ENCODE measurements at regions not wholly inside any gene's neighbourhood (a gene's known extent, or its start where the extent isn't known, plus 50 kb on each side); places are given as distances from the start of the nearest gene placed in this dataset.

DNA sequence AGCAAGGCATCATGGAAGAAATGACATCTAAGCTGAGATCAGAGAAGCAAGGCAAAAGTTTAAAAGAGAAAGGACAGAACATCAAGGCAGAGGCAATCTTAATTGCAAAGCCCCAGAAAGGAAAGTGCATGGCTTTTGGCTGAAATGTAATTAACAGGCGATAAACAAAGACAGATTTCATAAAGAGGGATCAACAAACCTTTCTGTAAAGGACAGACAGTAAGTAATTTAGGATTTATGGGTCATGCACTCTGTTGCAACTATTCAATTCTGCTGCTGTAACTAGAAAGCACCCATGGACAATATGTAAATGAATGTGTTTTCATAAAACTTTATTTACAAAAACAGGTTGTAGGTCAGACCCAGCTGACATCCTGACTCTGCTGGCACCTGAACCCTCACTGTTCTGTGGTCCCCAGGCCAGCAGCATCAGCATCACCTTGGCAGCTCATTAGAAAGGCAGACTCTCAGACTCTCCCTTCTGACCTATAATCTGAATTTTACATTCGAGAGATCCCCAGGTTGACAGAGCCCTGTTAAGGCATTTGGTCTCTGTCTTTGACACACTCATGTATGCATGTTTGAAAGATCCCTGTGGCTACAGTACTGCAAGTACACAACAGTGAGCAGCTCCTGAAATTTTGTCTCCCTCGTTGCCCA lies 362.9 kb upstream of the NFE2L3 start:
- no peak overlapping the region for H3K4me3 ChIP-seq (ENCODE audit: control insufficient read depth, low read depth, low read length)
- TF ChIP-seq, protein P1, sequence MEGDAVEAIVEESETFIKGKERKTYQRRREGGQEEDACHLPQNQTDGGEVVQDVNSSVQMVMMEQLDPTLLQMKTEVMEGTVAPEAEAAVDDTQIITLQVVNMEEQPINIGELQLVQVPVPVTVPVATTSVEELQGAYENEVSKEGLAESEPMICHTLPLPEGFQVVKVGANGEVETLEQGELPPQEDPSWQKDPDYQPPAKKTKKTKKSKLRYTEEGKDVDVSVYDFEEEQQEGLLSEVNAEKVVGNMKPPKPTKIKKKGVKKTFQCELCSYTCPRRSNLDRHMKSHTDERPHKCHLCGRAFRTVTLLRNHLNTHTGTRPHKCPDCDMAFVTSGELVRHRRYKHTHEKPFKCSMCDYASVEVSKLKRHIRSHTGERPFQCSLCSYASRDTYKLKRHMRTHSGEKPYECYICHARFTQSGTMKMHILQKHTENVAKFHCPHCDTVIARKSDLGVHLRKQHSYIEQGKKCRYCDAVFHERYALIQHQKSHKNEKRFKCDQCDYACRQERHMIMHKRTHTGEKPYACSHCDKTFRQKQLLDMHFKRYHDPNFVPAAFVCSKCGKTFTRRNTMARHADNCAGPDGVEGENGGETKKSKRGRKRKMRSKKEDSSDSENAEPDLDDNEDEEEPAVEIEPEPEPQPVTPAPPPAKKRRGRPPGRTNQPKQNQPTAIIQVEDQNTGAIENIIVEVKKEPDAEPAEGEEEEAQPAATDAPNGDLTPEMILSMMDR (IDR thresholded peaks at IDR 0.05; ENCODE audit: control insufficient read depth, insufficient read depth, low read depth, low read length, missing control alignments), result no peak
- no peak for DNase-seq (ENCODE audit: low read depth)

DNA sequence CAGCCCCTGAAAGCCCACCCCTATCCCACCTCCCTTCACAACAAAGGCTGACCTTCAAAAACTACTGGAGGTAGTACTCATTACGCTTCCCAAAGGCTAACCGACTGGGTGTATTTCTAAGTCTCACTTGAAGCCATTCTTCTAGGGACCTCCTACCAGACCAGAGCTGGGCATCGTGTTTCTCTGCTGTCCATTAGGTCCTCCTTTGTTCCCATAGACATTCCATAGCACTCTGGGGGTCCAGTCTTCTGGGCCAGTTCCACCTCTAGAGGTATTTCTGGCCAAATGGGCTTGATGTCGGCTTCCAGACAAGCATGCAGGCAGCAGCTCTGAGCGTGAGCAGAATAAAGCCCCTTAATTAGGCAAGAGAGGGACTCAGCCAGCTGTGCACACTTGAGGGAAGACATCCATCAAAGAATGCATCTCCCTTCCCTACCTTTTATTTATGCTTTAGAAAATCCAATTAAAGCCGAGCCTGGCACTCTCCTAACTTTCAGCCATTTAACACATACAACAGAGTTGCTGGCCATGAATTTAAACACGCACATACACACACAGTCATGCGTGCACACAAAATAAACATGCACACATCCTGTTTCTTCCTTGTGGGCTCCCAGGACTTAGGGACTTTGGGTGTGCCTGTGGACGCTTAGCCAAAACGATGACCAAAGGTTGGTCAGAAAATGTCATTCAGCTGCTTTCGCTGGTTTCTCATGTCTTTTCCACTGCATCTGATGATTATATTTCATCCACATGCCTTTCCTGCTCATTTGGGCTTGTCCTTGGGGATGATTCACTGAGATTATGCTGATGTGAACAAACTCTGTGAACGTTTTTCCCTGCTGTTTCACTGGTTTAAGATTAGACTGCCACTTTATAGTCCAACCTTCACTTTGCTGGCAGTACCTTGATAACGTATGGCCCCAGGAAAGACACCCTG lies 362.0 kb upstream of the NFE2L3 start:
- no peak overlapping the region for H3K4me3 ChIP-seq (ENCODE audit: control insufficient read depth, low read depth, low read length)
- no peak for DNase-seq (ENCODE audit: low read depth)
- TF ChIP-seq, protein P1 (IDR thresholded peaks at IDR 0.05; ENCODE audit: control insufficient read depth, insufficient read depth, low read depth, low read length, missing control alignments), result no peak

DNA sequence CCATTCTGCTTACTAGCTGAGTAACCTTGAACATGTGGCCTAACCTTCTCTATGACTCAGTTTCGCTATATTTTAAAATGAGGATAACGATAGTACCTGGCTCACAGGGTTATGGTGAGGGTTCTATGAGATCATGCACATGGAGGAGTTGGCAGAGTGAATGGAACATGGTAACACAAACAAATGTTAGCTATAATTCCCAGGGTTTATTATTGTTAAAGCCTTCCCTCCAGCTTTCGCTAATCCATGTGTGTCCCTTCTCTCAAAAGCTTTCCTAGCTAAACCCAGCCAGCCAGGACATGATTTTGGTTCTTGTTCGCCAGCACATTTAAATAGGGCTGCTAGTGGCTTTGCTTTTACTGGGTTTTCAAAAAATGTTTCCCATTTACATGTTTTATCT lies 361.0 kb upstream of the NFE2L3 start:
- TF ChIP-seq, protein P1 (IDR thresholded peaks at IDR 0.05; ENCODE audit: control insufficient read depth, insufficient read depth, low read depth, low read length, missing control alignments), result no peak
- no peak for DNase-seq (ENCODE audit: low read depth)
- H3K4me3 ChIP-seq (ENCODE audit: control insufficient read depth, low read depth, low read length), result no peak overlapping the region

DNA sequence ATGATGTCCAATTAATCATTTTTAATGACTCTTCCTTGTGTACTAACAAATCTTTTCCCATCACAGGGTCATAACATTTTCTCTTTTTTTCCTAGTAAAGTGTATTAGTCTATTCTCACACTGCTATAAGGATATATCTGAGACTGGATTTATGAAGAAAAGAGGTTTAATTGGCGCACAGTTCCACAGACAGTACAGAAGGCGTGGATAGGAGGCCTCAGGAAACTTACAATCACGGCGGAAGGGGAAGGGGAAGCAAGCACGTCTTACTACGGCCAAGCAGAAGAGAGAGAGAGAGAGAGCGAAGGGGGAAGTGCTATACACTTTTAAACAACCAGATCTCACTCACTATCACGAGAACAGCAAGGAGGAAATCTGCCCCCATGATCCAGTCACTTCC lies 359.4 kb upstream of the NFE2L3 start:
- no peak for DNase-seq (ENCODE audit: low read depth)
- no peak overlapping the region for H3K4me3 ChIP-seq (ENCODE audit: control insufficient read depth, low read depth, low read length)
- TF ChIP-seq, protein P1 (IDR thresholded peaks at IDR 0.05; ENCODE audit: control insufficient read depth, insufficient read depth, low read depth, low read length, missing control alignments), result no peak

DNA sequence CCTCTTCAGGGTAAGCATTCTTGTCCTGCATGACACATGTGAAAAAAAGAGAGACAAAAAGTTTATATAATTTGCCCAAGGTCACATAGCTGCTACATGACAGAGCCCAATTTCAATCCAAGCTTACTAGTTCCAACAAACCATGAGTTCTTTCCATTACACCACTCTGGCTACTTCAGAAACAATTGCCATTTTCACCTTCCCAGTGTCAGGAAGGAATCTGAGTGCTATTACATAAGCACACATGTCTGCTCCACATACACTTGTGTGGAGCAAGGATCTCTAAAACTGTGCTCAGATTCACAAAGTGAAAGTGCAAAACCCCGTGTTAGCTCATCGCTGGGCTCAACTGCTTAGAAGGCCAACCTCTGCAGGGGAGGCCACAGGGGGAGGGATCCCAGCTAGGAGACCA lies 356.2 kb upstream of the NFE2L3 start:
- DNase-seq (ENCODE audit: low read depth), result no peak
- no peak overlapping the region for H3K4me3 ChIP-seq (ENCODE audit: control insufficient read depth, low read depth, low read length)
- TF ChIP-seq, protein P1 (IDR thresholded peaks at IDR 0.05; ENCODE audit: control insufficient read depth, insufficient read depth, low read depth, low read length, missing control alignments), result no peak

DNA sequence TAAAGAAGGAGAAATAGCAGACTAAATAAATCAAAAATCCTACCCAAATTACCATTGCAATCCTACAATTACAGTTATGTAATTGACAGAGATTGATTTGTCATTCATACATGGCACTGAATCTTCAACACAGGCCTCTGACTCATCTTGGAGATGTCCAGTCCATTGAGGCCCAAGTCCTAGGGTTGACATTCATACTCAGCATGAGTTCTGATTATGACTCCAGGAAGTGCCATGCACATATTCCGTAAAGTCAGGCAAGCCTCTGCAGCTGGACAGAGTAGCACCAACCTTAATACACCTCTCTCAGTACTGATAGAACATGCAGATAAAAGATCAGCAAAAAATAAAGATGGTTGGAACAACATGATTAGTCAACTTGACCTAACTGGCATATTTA lies 353.7 kb upstream of the NFE2L3 start:
- DNase-seq (ENCODE audit: low read depth), result no peak
- TF ChIP-seq, protein P1 (IDR thresholded peaks at IDR 0.05; ENCODE audit: control insufficient read depth, insufficient read depth, low read depth, low read length, missing control alignments), result no peak

More for the DNA sequence above, 353.7 kb upstream of the NFE2L3 start:
- no peak overlapping the region for H3K4me3 ChIP-seq (ENCODE audit: control insufficient read depth, low read depth, low read length)
